ENCODE measurements at regions not wholly inside any gene's neighbourhood (a gene's known extent, or its start where the extent isn't known, plus 50 kb on each side); places are given as distances from the start of the nearest gene placed in this dataset.

GRCh38 chr2:67671464-67672450 is 274.6 kb downstream of the ETAA1 start:
- no peak overlapping the region for H3K4me3 ChIP-seq (ENCODE audit: low read length)
- no peak for TF ChIP-seq CTCF (conservative IDR thresholded peaks at IDR 0.05; ENCODE audit: low read length)
- no peak for DNase-seq (ENCODE audit: low read depth)

GRCh38 chr2:67674668-67675067 is 277.5 kb downstream of the ETAA1 start:
- DNase-seq (ENCODE audit: low read depth), result no peak
- H3K4me3 ChIP-seq (ENCODE audit: low read length), result no peak overlapping the region
- TF ChIP-seq CTCF (conservative IDR thresholded peaks at IDR 0.05; ENCODE audit: low read length), result no peak

GRCh38 chr2:67684991-67685390 is 287.9 kb downstream of the ETAA1 start:
- no peak overlapping the region for H3K4me3 ChIP-seq (ENCODE audit: low read length)
- no peak for DNase-seq (ENCODE audit: low read depth)
- TF ChIP-seq CTCF (conservative IDR thresholded peaks at IDR 0.05; ENCODE audit: low read length), result no peak

- H3K4me3 ChIP-seq (ENCODE audit: low read length), result no peak overlapping the region
- TF ChIP-seq CTCF (conservative IDR thresholded peaks at IDR 0.05; ENCODE audit: low read length), result no peak
- no peak for DNase-seq (ENCODE audit: low read depth)
These were observed 289.1 kb downstream of the ETAA1 start for GRCh38 chr2:67686254-67686653.

GRCh38 chr2:67689186-67689585 is 292.1 kb downstream of the ETAA1 start:
- DNase-seq (ENCODE audit: low read depth), result no peak
- no peak for TF ChIP-seq CTCF (conservative IDR thresholded peaks at IDR 0.05; ENCODE audit: low read length)
- no peak overlapping the region for H3K4me3 ChIP-seq (ENCODE audit: low read length)

- TF ChIP-seq CTCF (conservative IDR thresholded peaks at IDR 0.05; ENCODE audit: low read length), result no peak
- no peak for DNase-seq (ENCODE audit: low read depth)
These were observed 292.5 kb downstream of the ETAA1 start for GRCh38 chr2:67689651-67690050.

GRCh38 chr2:67694445-67694844 is 297.3 kb downstream of the ETAA1 start:
- no peak for TF ChIP-seq CTCF (conservative IDR thresholded peaks at IDR 0.05; ENCODE audit: low read length)
- no peak for DNase-seq (ENCODE audit: low read depth)
- no peak overlapping the region for H3K4me3 ChIP-seq (ENCODE audit: low read length)

More at GRCh38 chr2:67689651-67690050, 292.5 kb downstream of the ETAA1 start:
- H3K4me3 ChIP-seq (ENCODE audit: low read length), result no peak overlapping the region
